ENCODE measurements at regions not wholly inside any gene's neighbourhood (a gene's known extent, or its start where the extent isn't known, plus 50 kb on each side); places are given as distances from the start of the nearest gene placed in this dataset.

DNA sequence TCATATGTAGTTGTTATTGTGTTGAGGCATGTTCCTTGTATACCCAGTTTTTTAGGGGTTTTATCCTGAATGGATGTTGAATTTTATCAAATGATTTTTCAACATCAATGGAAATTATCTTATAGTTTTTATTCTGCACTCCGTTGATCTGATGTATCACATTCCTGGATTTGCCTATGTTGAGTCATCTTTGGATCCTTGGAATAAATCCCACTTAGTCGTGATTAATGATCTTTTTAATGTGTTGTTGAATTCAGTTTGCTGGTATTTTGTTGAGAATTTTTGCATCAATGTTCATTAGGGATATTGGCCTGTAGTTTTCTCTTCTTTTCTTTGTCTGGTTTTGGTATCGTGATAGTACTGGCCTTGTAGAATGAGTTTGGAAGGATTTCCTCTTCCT lies 648.6 kb upstream of the GRM3 start:
- TF ChIP-seq EZH2 (IDR thresholded peaks at IDR 0.05; ENCODE audit: borderline replicate concordance, low read depth, low read length, severe bottlenecking): no peak
- TF ChIP-seq, protein P1, sequence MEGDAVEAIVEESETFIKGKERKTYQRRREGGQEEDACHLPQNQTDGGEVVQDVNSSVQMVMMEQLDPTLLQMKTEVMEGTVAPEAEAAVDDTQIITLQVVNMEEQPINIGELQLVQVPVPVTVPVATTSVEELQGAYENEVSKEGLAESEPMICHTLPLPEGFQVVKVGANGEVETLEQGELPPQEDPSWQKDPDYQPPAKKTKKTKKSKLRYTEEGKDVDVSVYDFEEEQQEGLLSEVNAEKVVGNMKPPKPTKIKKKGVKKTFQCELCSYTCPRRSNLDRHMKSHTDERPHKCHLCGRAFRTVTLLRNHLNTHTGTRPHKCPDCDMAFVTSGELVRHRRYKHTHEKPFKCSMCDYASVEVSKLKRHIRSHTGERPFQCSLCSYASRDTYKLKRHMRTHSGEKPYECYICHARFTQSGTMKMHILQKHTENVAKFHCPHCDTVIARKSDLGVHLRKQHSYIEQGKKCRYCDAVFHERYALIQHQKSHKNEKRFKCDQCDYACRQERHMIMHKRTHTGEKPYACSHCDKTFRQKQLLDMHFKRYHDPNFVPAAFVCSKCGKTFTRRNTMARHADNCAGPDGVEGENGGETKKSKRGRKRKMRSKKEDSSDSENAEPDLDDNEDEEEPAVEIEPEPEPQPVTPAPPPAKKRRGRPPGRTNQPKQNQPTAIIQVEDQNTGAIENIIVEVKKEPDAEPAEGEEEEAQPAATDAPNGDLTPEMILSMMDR (IDR thresholded peaks at IDR 0.05; ENCODE audit: borderline replicate concordance, extremely low read depth, low read length, poor library complexity, severe bottlenecking): no peak
